Fibroblast of mammary gland (primary cell): ENCODE measurements at regions not wholly inside any gene's neighbourhood (a gene's known extent, or its start where the extent isn't known, plus 50 kb on each side); places are given as distances from the start of the nearest gene placed in this dataset.

ENCODE experiments used
- DNase-seq: peaks from one replicate; pipeline ENCODE4 v3.0.0-alpha.2; 2010; ENCODE audit warnings: low read depth
- H3K4me3 ChIP-seq: 2 replicates; pipeline ENCODE4 v1.5.1; 2011; ENCODE audit warnings: low read depth, mild to moderate bottlenecking, low read length, moderate library complexity; ENCODE audit not compliant: control insufficient read depth
- TF ChIP-seq, protein P1 (sequence below): conservative IDR thresholded peaks from 2 replicates; pipeline ENCODE4 v1.5.1; 2011; ENCODE audit warnings: low read depth, low read length, inconsistent platforms; ENCODE audit not compliant: control insufficient read depth, insufficient read depth

DNA sequence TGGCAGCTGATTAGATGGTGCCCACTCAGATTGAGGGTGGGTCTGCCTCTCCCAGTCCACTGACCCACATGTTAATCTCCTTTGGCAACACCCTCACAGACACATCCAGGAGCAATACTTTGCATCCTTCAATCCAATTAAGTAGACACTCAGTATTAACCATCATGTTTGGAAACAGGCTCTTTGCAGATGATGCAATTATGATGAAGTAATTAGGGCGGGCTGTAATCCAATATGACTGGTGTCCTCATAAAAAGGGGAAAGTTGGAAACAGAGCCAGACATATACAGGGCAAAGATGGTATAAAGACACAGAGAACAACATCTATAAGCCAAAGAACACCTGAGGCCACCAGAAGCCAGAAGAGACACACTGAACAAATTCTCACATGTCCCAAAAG, 658.6 kb downstream of the CCSER2 start:
- TF ChIP-seq, protein P1, sequence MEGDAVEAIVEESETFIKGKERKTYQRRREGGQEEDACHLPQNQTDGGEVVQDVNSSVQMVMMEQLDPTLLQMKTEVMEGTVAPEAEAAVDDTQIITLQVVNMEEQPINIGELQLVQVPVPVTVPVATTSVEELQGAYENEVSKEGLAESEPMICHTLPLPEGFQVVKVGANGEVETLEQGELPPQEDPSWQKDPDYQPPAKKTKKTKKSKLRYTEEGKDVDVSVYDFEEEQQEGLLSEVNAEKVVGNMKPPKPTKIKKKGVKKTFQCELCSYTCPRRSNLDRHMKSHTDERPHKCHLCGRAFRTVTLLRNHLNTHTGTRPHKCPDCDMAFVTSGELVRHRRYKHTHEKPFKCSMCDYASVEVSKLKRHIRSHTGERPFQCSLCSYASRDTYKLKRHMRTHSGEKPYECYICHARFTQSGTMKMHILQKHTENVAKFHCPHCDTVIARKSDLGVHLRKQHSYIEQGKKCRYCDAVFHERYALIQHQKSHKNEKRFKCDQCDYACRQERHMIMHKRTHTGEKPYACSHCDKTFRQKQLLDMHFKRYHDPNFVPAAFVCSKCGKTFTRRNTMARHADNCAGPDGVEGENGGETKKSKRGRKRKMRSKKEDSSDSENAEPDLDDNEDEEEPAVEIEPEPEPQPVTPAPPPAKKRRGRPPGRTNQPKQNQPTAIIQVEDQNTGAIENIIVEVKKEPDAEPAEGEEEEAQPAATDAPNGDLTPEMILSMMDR, result no peak
- no peak overlapping the region for H3K4me3 ChIP-seq
- DNase-seq, result no peak

DNA sequence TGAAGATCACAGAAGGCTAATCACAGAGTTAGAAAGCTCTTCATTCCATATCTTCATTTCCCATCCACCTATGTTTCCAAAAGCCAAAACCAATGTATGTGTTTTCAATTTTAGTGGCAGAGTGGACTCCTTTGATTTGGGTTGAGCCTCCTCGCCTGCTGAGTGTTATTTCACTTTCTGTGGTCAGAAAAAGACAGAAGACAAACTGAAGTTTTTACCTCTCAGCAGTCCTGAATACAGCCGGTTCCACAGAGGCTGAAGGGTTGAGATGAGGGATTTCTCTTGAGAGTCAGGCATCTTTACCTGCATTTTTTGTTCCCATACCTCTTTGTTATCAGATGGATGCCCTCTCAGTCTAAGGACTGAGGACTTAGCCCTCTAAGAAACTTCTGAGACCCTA, 659.6 kb downstream of the CCSER2 start:
- TF ChIP-seq, protein P1, result no peak
- no peak for DNase-seq
- H3K4me3 ChIP-seq, result no peak overlapping the region

DNA sequence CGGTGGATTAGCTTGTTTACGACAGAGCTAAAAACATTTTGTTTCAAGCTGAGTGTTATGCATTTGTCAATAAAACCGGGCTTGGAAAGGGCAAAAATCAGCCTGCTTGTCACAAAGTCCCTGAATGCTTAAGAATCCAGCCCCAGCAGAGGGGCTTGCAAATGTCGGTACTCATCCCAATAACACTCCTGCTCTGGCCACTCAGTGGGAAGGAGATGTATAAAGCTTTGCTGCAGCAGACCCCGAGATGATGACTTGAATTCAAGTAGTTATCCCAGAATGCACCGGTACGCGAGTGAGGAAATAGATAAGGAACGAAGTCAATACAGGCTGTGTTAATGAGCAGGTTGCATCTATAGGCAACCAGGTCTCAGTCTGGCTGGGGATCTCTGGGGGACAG, 662.3 kb downstream of the CCSER2 start:
- TF ChIP-seq, protein P1, result no peak
- no peak overlapping the region for H3K4me3 ChIP-seq
- DNase-seq, result no peak

DNA sequence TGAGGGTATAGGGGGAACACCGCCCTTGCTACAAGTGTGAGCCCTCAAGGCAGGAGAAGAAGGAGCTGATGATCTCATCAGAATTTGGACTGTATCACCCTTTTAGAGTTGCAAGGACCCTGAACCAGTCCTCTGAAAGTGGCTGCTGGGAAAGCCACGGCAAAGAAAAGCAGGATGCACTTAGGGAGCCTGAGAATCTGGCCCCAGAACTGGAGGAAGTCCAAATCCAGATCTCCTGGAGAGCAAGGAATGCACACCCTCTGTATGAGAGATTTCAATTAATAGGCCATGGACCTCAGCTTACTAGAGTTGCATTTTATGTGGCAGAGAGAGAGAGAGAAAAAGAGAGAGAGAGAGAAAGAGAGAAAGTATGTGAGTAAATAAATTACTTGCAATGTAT, 662.9 kb downstream of the CCSER2 start:
- TF ChIP-seq, protein P1, result no peak
- H3K4me3 ChIP-seq, result no peak overlapping the region
- no peak for DNase-seq

DNA sequence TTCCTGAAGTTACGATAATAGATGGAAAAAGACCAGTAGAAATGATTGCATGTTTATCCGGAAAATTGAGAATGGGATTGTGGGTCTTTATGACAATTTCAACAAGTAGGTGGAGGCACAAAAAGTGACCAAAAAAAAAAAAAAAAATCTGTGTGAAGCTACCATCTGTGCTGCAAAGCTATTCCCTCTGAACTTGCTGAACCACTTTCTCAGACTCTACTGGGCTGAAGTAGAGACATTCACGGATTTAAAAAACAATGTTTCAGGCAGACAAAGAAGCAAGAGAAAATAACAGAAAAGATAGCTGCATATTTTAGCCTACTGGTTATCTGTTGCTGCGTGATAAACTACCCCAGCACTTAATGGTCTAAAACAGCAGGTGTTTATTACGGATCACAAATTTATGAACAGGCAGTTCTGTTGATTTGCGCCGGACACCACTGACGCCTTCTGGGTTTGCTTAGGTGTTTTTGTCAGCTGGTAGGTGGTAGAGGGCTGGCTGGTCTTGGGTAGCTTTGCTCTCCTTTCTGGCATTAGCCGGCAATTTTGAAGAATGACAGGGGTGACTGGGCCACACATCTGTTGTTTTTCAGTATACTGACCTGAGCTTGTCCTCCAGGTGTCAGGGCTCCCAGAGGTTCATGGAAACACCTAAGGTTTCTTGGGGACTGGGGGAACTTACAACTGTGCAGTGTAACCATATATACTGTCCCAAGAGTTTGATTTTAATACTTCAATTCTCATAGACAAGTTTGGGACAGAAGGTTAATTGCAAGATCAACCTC, 665.1 kb downstream of the CCSER2 start:
- no peak for DNase-seq
- TF ChIP-seq, protein P1, result no peak
- H3K4me3 ChIP-seq, result no peak overlapping the region

DNA sequence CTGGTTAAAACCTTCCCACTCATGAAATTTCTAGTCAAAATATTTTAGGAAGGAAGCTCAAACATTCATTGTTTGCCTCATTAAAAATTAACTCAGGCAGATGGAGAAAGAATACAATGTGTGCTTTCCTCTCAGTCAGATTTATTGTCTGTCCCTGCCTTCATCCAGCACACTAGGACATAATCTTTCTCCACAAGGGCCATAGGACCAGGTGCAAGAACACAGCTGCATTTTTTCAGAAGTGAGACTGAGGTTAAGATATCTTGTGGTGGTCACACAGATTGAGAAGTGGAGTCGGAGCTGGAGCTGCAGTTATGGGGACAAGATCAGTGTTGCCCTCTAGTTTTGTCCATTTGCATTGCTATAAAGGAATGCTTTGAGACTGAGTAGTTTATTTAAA, 666.3 kb downstream of the CCSER2 start:
- DNase-seq, result no peak
- TF ChIP-seq, protein P1, result no peak
- no peak overlapping the region for H3K4me3 ChIP-seq

DNA sequence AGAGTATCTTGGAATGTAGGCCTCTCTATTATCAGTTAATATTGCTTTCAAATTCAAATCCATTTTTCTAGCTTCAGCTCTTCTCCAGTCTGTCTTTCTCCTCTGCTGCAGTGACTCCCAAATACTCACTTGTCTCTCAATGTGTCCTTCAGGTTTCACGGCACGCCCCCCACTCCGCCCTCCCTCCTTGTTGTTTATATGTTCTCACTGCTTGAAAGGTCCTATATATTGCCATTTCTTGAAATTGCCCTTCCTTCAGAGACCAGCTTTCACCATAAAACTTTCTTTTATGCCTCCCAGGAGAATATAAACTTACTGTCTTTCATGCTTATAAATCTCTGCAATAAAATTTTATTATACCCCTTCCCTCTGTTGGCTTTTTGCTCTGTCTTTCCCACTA, 668.2 kb downstream of the CCSER2 start:
- H3K4me3 ChIP-seq, result no peak overlapping the region
- no peak for DNase-seq
- TF ChIP-seq, protein P1, result no peak
